Panc1 (cell line): ENCODE measurements at regions not wholly inside any gene's neighbourhood (a gene's known extent, or its start where the extent isn't known, plus 50 kb on each side); places are given as distances from the start of the nearest gene placed in this dataset.

Experiments
- ATAC-seq: fragments of 200-7000 bp; cut with Tn5 transposase; 2 replicates; pipeline ENCODE4 v1.9.1; 2020; ENCODE audit warnings: mild to moderate bottlenecking, moderate library complexity
- BruUV-seq: library from RNA; stranded (reverse); fragments of 400-500 nt; replicated peaks from 2 replicates; lab custom pipeline; 2021; lab: Mats Ljungman, UMichigan
- CTCF ChIA-PET: fragments of 300-600 bp; sonication (Branson Sonifier 250); formaldehyde crosslinking; loops from one replicate; lab custom pipeline; 2022; ENCODE audit warnings: antibody characterized with exemption; lab: Charles Lee
- POLR2A ChIA-PET: fragments of 300-600 bp; sonication (Branson Sonifier 250); formaldehyde crosslinking; loops from one replicate; lab custom pipeline; 2022; ENCODE audit warnings: antibody characterized with exemption; lab: Charles Lee
- DNase-seq: peaks from one replicate; pipeline ENCODE4 v3.0.0-alpha.2; 2010; ENCODE audit warnings: low read depth, low spot score
- H3K27ac ChIP-seq: 2 replicates; pipeline ENCODE4 v1.5.1; 2011; ENCODE audit warnings: mild to moderate bottlenecking, low read length, inconsistent platforms
- H3K27me3 ChIP-seq: fragments of 200-500 bp; sonication (Bioruptor generic); 2 replicates; pipeline ENCODE4 v1.6.0; 2014; ENCODE audit warnings: low read length, inconsistent platforms; ENCODE audit not compliant: control insufficient read depth, insufficient read depth
- H3K36me3 ChIP-seq: fragments of 200-500 bp; sonication (Bioruptor generic); 2 replicates; pipeline ENCODE4 v1.5.1; 2014; ENCODE audit warnings: inconsistent platforms, mild to moderate bottlenecking, low read length, moderate library complexity; ENCODE audit not compliant: control insufficient read depth, insufficient read depth
- H3K4me1 ChIP-seq: 2 replicates; pipeline ENCODE4 v1.5.1; 2011; ENCODE audit warnings: inconsistent platforms, mild to moderate bottlenecking, low read length, moderate library complexity; ENCODE audit not compliant: control insufficient read depth, insufficient read depth
- H3K4me3 ChIP-seq, 2 experiments: 2 replicates each; pipeline ENCODE4 v1.5.1; 2011 to 2012; ENCODE audit warnings: low read depth in 2 of 2, low read length in 2 of 2, mild to moderate bottlenecking in 2 of 2, inconsistent platforms in 1 of 2, moderate library complexity in 1 of 2
- H3K9me3 ChIP-seq: fragments of 200-500 bp; sonication (Bioruptor generic); 2 replicates; pipeline ENCODE4 v1.5.1; 2014; ENCODE audit warnings: low read depth, mild to moderate bottlenecking, inconsistent platforms, low read length, moderate library complexity; ENCODE audit not compliant: control insufficient read depth, insufficient read depth
- CTCF ChIP-seq: fragments of 450-650 bp; IDR thresholded peaks from 2 replicates; pipeline ENCODE4 v1.5.1; 2017; ENCODE audit warnings: mild to moderate bottlenecking
- POLR2AphosphoS5 ChIP-seq: IDR thresholded peaks from 2 replicates; pipeline ENCODE4 v1.6.1; 2012; ENCODE audit warnings: mild to moderate bottlenecking, low read depth, low read length, moderate library complexity
- REST ChIP-seq, 2 experiments: IDR thresholded peaks; 2 replicates each; pipeline ENCODE4 v1.6.1; 2011 to 2012; ENCODE audit warnings: low read depth in 2 of 2, control low read depth in 1 of 2, low read length in 1 of 2, mild to moderate bottlenecking in 1 of 2, moderate library complexity in 1 of 2; ENCODE audit not compliant: insufficient read depth in 1 of 2
- SIN3A ChIP-seq: IDR thresholded peaks from 2 replicates; pipeline ENCODE4 v1.6.1; 2012; ENCODE audit warnings: low read depth, mild to moderate bottlenecking, low read length, moderate library complexity, borderline replicate concordance; ENCODE audit not compliant: insufficient read depth
- TCF7L2 ChIP-seq: IDR thresholded peaks from 2 replicates; pipeline ENCODE4 v1.6.1; 2011; ENCODE audit warnings: mild to moderate bottlenecking, low read depth, low read length, inconsistent platforms
- in situ Hi-C: cut with HindIII; loops from 2 replicates; pipeline ENCODE4 v1.10.0; 2016; ENCODE audit warnings: low sequenced_read_pairs, low pct_unique_long_range_greater_than_20kb
- intact Hi-C: fragments of 100-400 bp; cut with micrococcal nuclease; formaldehyde crosslinking; loops from one replicate; pipeline ENCODE4 v1.10.0; 2022; ENCODE audit not compliant: unreplicated experiment

- TF ChIP-seq CTCF = no peak
- TF ChIP-seq TCF7L2 = no peak
- no peak for TF ChIP-seq POLR2AphosphoS5
- H3K4me3 ChIP-seq = no peak overlapping the region
- no peaks in the 10 kb centered on the region; the same call in 1 of the 2 replicates for H3K27me3 ChIP-seq
- POLR2A ChIA-PET = no interaction called here
- ATAC-seq (no peak), DNase-seq (no peak)
- H3K4me1 ChIP-seq = no peaks in the 10 kb centered on the region
- in situ Hi-C loops (no loop called here), intact Hi-C loops (no loop called here)
- no peak overlapping the region for H3K27ac ChIP-seq
- CTCF ChIA-PET = no interaction called here
- H3K36me3 ChIP-seq = no peaks in the 10 kb centered on the region; the same call in 1 of the 2 replicates
- BruUV-seq = no TSS peak
- H3K9me3 ChIP-seq = no peaks in the 10 kb centered on the region
These were observed 504.8 kb downstream of the DIRAS2 start for GRCh38 chr9:90137801-90138200.

- intact Hi-C loops (loop anchor here (10.0 kb wide), 3 partner anchors 505 to 735 kb away; partner anchors contain the start of gene DIRAS2), in situ Hi-C loops (no loop called here)
- BruUV-seq = no TSS peak
- H3K4me1 ChIP-seq = no peaks in the 10 kb centered on the region
- H3K27ac ChIP-seq = no peak overlapping the region
- no peak for TF ChIP-seq TCF7L2
- no peak for TF ChIP-seq SIN3A
- no peak for TF ChIP-seq REST (IDR thresholded peaks at IDR 0.05; ENCODE audit: insufficient read depth in 1 of 2, low read depth in 2 of 2, low read length in 1 of 2)
- no peak for TF ChIP-seq CTCF
- TF ChIP-seq POLR2AphosphoS5 = no peak
- ChIA-PET CTCF (no interaction called here), POLR2A (no interaction called here)
- DNase-seq = no peak
- no peaks in the 10 kb centered on the region for H3K27me3 ChIP-seq
- no peaks in the 10 kb centered on the region for H3K9me3 ChIP-seq
- H3K36me3 ChIP-seq = no peaks in the 10 kb centered on the region; the same call in 1 of the 2 replicates
- no peak for ATAC-seq
- H3K4me3 ChIP-seq = no peak overlapping the region
These were observed 502.3 kb downstream of the DIRAS2 start for GRCh38 chr9:90140131-90140818.
